ENCODE measurements at regions not wholly inside any gene's neighbourhood (a gene's known extent, or its start where the extent isn't known, plus 50 kb on each side); places are given as distances from the start of the nearest gene placed in this dataset.
A peak's percentile ranks its signal among the peaks of the same experiment; 100 is the strongest.
"Not testable (repeated sequence)": the region's sequence is repeated elsewhere in the genome, so short reads cannot be mapped to it uniquely, and the experiment has no call there.

DNA sequence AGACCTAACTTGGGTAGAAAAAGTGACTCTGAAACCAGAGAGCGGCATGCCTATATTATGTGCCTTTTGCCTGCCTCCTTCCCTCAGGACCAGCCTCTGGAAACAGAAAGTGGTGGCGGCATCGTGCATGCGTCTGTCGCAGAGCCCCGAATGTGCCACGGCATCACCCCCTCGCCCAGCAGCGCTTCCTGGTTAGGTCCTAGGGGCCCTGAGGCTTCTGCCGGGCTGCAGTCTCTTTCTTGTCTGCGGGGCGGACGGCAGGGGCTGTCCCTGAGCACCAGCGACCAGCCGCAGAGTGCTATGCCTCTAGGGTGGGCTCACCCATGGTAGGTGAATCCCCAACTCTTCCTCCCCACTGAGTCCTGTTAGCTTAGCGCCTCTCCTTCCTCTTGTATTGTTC lies 68.7 kb downstream of the VSIG4 start:
- Histone ChIP-seq H3K27me3 (ENCODE audit: low read length) (no peaks in the 10 kb centered on the region), H3K36me3 (ENCODE audit: insufficient read depth, low read length) (no peaks in the 10 kb centered on the region), H3K9me2 (replicated peaks; ENCODE audit: insufficient read depth, low read length) (no peaks in the 10 kb centered on the region), H3K4me2 (ENCODE audit: low read depth, low read length, poor library complexity, severe bottlenecking) (no peak overlapping the region), H3K9ac (ENCODE audit: low read length) (no peak overlapping the region), H4K20me1 (ENCODE audit: insufficient read depth, low read depth, low read length) (no peaks in the 10 kb centered on the region), H2AFZ (ENCODE audit: low read length) (no peak overlapping the region), H3K79me2 (ENCODE audit: low read length) (no peaks in the 10 kb centered on the region), H3K4me1 (ENCODE audit: low read length) (no peaks in the 10 kb centered on the region), H3K9me3 (ENCODE audit: low read length) (no peaks in the 10 kb centered on the region), H3K4me3 (ENCODE audit: low read length) (no peak overlapping the region), H3K27ac (ENCODE audit: low read length) (no peak overlapping the region)
- no peak for DNase-seq

DNA sequence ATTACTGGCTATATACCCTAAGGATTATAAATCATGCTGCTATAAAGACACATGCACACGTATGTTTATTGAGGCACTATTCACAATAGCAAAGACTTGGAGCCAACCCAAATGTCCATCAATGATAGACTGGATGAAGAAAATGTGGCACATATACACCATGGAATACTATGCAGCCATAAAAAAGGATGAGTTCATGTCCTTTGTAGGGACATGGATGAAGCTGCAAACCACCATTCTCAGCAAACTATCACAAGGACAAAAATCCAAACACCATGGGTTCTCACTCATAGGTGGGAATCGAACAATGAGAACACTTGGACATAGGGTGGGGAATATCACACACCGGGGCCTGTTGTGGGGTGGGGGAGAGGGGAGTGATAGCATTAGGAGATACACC lies 72.7 kb downstream of the VSIG4 start:
- not testable (repeated sequence) for H3K4me1 ChIP-seq (ENCODE audit: low read length)

DNA sequence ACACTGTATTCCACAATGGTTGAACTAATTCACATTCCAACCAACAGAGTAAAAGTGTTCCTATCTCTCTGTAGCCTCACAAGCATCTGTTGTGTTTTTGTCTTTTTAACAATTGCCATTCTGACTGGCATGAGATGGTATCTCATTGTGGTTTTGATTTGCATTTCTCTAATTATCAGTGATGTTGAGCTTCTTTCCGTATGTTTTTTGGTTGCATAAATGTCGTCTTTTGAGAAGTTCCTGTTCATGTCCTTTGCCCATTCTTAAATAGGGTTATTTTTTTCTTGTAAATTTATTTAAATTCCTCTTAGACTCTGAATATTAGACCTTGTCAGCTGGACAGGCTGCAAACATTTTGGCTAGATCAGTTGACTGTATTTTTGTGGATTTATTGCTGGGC lies 78.2 kb downstream of the VSIG4 start:
- Histone ChIP-seq H3K79me2 (ENCODE audit: low read length) (no peaks in the 10 kb centered on the region), H3K4me2 (ENCODE audit: low read depth, low read length, poor library complexity, severe bottlenecking) (no peak overlapping the region), H4K20me1 (ENCODE audit: insufficient read depth, low read depth, low read length) (no peaks in the 10 kb centered on the region), H3K36me3 (ENCODE audit: insufficient read depth, low read length) (no peaks in the 10 kb centered on the region), H3K9me2 (replicated peaks; ENCODE audit: insufficient read depth, low read length) (no peaks in the 10 kb centered on the region), H3K4me3 (ENCODE audit: low read length) (no peak overlapping the region), H2AFZ (ENCODE audit: low read length) (no peak overlapping the region), H3K27ac (ENCODE audit: low read length) (no peak overlapping the region), H3K4me1 (ENCODE audit: low read length) (no peaks in the 10 kb centered on the region), H3K27me3 (ENCODE audit: low read length) (no peaks in the 10 kb centered on the region), H3K9me3 (ENCODE audit: low read length) (peaks cover 7% of the 10 kb centered on the region; the same call in 1 of the 2 replicates), H3K9ac (ENCODE audit: low read length) (no peak overlapping the region)
- no peak for DNase-seq

More for the DNA sequence above, 72.7 kb downstream of the VSIG4 start:
- not testable (repeated sequence) for DNase-seq; H3K36me3 ChIP-seq (ENCODE audit: insufficient read depth, low read length); H3K9me2 ChIP-seq (replicated peaks; ENCODE audit: insufficient read depth, low read length); H3K4me2 ChIP-seq (ENCODE audit: low read depth, low read length, poor library complexity, severe bottlenecking); H3K9ac ChIP-seq (ENCODE audit: low read length); H3K27me3 ChIP-seq (ENCODE audit: low read length); H3K27ac ChIP-seq (ENCODE audit: low read length); H2AFZ ChIP-seq (ENCODE audit: low read length); H4K20me1 ChIP-seq (ENCODE audit: insufficient read depth, low read depth, low read length); H3K79me2 ChIP-seq (ENCODE audit: low read length); H3K4me3 ChIP-seq (ENCODE audit: low read length); H3K9me3 ChIP-seq (ENCODE audit: low read length)

DNA sequence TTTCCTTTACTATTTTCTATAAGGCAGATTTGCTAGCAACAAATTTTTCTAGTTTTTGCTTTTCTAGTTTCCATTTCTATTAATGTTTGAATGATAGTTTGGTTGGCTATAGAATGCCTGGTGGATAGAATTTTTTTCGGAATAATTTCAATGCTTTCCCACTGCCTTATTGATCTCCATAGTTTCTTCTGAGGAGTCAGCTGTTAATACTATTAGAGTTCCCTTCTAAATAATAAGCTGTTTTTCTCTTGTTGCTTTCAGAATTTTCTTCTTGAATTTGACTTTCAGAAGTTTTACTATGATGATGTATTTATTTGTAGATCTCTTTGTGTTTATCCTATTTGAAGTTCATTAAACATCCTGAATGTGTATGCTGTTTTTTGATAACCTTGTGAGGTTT lies 91.8 kb downstream of the VSIG4 start:
- H3K79me2 ChIP-seq (ENCODE audit: low read length), result no peaks in the 10 kb centered on the region
- H4K20me1 ChIP-seq (ENCODE audit: insufficient read depth, low read depth, low read length), result no peaks in the 10 kb centered on the region
- H3K27ac ChIP-seq (ENCODE audit: low read length), result no peak overlapping the region
- H3K36me3 ChIP-seq (ENCODE audit: insufficient read depth, low read length), result no peaks in the 10 kb centered on the region
- no peak overlapping the region for H3K4me2 ChIP-seq (ENCODE audit: low read depth, low read length, poor library complexity, severe bottlenecking)
- 0 out of 2 replicates have a peak, but pooled peaks cover 4% of the 10 kb centered on the region for H3K9me3 ChIP-seq (ENCODE audit: low read length)
- no peaks in the 10 kb centered on the region for H3K9me2 ChIP-seq (replicated peaks; ENCODE audit: insufficient read depth, low read length)
- H3K4me1 ChIP-seq (ENCODE audit: low read length), result no peaks in the 10 kb centered on the region
- H3K9ac ChIP-seq (ENCODE audit: low read length), result no peak overlapping the region
- no peak overlapping the region for H2AFZ ChIP-seq (ENCODE audit: low read length)
- no peak overlapping the region for H3K4me3 ChIP-seq (ENCODE audit: low read length)
- DNase-seq, result no peak
- H3K27me3 ChIP-seq (ENCODE audit: low read length), result no peaks in the 10 kb centered on the region

DNA sequence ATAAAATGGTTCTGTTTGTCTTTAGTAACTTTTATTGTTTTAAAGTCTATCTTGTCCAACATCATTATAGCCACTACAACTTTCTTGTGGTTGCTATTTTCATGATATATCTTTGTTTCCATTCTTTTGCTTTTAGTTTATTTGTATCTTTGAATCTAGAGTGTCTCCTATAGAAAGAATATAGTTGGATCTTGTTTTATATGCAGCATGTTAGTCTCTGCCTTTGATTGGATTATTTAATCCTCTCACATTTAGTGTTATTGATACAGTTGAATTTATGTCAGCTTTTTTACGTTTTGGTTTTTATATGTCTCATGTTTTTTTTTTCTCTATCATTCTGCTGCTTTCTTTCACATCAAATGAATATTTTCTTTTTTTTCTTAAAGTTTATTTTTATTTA lies 98.1 kb downstream of the VSIG4 start:
- H3K4me2 ChIP-seq (ENCODE audit: low read depth, low read length, poor library complexity, severe bottlenecking), result no peak overlapping the region
- H3K9me2 ChIP-seq (replicated peaks; ENCODE audit: insufficient read depth, low read length), result no peaks in the 10 kb centered on the region
- no peaks in the 10 kb centered on the region for H3K36me3 ChIP-seq (ENCODE audit: insufficient read depth, low read length)
- H3K79me2 ChIP-seq (ENCODE audit: low read length), result no peaks in the 10 kb centered on the region
- H3K4me1 ChIP-seq (ENCODE audit: low read length), result no peaks in the 10 kb centered on the region
- H3K9me3 ChIP-seq (ENCODE audit: low read length), result 0 out of 2 replicates have a peak, but pooled peaks cover 4% of the 10 kb centered on the region
- no peak overlapping the region for H3K4me3 ChIP-seq (ENCODE audit: low read length)
- no peak overlapping the region for H2AFZ ChIP-seq (ENCODE audit: low read length)
- no peak overlapping the region for H3K9ac ChIP-seq (ENCODE audit: low read length)
- no peak overlapping the region for H3K27ac ChIP-seq (ENCODE audit: low read length)
- H4K20me1 ChIP-seq (ENCODE audit: insufficient read depth, low read depth, low read length), result no peaks in the 10 kb centered on the region
- DNase-seq, result no peak
- H3K27me3 ChIP-seq (ENCODE audit: low read length), result no peaks in the 10 kb centered on the region

DNA sequence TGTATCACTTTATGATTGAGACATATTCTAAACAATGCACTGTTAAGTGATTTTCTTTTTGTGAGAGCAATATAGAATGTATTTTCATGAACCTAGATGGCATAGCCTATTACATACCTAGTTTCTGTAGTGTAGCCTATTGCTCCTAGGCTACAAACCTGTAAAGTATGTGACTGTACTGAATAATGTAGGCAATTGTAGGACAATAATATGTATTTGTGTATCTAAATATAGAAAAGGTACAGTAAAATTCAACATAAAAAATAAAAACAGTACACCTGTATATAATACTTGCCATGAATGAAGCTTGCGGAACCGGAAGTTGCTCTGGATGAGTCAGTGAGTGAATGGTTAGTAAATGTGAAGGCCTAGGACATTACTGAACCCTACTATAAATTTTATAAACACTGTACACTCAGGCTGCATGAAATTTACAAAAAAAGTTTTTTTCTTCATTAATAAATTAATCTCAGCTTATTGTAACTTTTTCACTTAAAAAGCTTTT lies 106.7 kb downstream of the VSIG4 start:
- H4K20me1 ChIP-seq (ENCODE audit: insufficient read depth, low read depth, low read length), result no peaks in the 10 kb centered on the region
- H3K36me3 ChIP-seq (ENCODE audit: insufficient read depth, low read length), result no peaks in the 10 kb centered on the region
- H3K79me2 ChIP-seq (ENCODE audit: low read length), result no peaks in the 10 kb centered on the region
- H3K4me1 ChIP-seq (ENCODE audit: low read length), result no peaks in the 10 kb centered on the region
- no peak overlapping the region for H3K27ac ChIP-seq (ENCODE audit: low read length)
- no peaks in the 10 kb centered on the region for H3K9me3 ChIP-seq (ENCODE audit: low read length)
- no peak for DNase-seq
- no peaks in the 10 kb centered on the region for H3K9me2 ChIP-seq (replicated peaks; ENCODE audit: insufficient read depth, low read length)
- no peak overlapping the region for H2AFZ ChIP-seq (ENCODE audit: low read length)
- H3K4me2 ChIP-seq (ENCODE audit: low read depth, low read length, poor library complexity, severe bottlenecking), result no peak overlapping the region
- H3K4me3 ChIP-seq (ENCODE audit: low read length), result no peak overlapping the region
- no peak overlapping the region for H3K9ac ChIP-seq (ENCODE audit: low read length)
- H3K27me3 ChIP-seq (ENCODE audit: low read length), result no peaks in the 10 kb centered on the region

DNA sequence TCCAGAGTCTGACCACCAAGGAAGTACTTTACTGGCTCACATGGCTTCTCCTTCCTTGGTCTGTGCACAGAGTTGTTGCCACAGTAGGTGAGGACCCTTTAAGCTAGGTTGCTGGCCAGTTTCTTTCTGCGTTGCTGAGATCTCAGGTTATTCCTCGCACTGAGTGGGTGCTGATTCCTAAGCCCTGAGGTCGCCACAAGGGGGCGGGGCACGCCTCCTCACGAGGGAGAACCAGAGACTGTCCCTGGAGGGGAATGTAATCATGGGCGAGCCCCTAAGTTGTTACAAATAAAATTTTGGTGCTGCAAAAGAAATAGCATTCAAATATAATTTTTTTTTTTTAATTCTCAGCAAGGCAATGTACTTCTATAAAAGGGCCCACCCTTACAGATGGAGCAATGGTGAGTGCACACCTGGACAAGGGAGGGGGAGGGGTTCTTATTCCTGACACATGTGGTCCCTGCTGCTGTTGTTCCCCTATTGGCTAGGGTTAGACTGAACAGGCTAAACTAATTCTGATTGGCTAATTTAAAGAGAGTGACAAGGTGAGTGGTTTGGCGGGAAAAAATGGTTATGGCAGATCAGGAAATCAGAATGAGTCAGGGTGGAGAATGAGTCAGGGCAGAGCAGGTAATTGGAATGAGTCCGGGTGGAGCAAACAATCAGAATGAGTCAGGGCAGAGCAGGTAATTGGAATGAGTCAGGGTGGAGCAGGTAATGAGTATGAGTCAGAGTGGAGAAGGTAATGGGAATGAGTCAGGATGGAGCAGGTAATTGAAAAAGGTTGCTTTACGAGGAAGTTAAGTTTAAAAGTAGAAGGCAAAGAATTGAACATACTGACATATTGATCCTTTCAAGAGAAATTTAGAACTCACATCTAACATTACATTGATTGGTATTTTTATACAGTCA lies 107.5 kb downstream of the VSIG4 start:
- no peak overlapping the region for H2AFZ ChIP-seq (ENCODE audit: low read length)
- no peak overlapping the region for H3K9ac ChIP-seq (ENCODE audit: low read length)
- H3K4me3 ChIP-seq (ENCODE audit: low read length), result no peak overlapping the region
- no peaks in the 10 kb centered on the region for H3K36me3 ChIP-seq (ENCODE audit: insufficient read depth, low read length)
- peak; percentile 68 for DNase-seq
- no peaks in the 10 kb centered on the region for H3K4me1 ChIP-seq (ENCODE audit: low read length)
- H3K9me2 ChIP-seq (replicated peaks; ENCODE audit: insufficient read depth, low read length), result no peaks in the 10 kb centered on the region
- H3K4me2 ChIP-seq (ENCODE audit: low read depth, low read length, poor library complexity, severe bottlenecking), result no peak overlapping the region
- H4K20me1 ChIP-seq (ENCODE audit: insufficient read depth, low read depth, low read length), result no peaks in the 10 kb centered on the region
- no peak overlapping the region for H3K27ac ChIP-seq (ENCODE audit: low read length)
- H3K9me3 ChIP-seq (ENCODE audit: low read length), result no peaks in the 10 kb centered on the region
- no peaks in the 10 kb centered on the region for H3K27me3 ChIP-seq (ENCODE audit: low read length)
- H3K79me2 ChIP-seq (ENCODE audit: low read length), result no peaks in the 10 kb centered on the region

DNA sequence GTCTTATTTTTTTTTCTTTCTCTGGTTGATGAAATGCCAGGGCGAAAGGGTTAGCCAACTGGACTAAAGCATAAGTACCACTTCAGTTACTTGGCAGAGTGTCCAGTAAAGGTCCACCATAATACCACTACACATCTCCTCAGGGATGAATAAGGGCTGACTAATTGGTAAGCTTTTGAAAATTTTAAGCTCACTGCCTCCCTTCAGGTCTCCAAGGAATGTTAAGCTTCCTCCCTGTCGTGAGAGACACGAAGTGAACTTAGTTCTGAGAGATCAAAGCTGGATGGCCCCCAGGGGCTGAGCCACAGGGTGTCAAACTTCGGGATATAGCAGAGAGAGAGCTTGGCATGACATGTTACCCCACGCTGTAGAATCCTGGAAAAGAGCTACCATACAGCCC lies 111.4 kb downstream of the VSIG4 start:
- H3K36me3 ChIP-seq (ENCODE audit: insufficient read depth, low read length), result no peaks in the 10 kb centered on the region
- no peaks in the 10 kb centered on the region for H4K20me1 ChIP-seq (ENCODE audit: insufficient read depth, low read depth, low read length)
- no peaks in the 10 kb centered on the region for H3K9me3 ChIP-seq (ENCODE audit: low read length)
- DNase-seq, result no peak
- H3K79me2 ChIP-seq (ENCODE audit: low read length), result no peaks in the 10 kb centered on the region
- H3K4me3 ChIP-seq (ENCODE audit: low read length), result no peak overlapping the region
- no peaks in the 10 kb centered on the region for H3K9me2 ChIP-seq (replicated peaks; ENCODE audit: insufficient read depth, low read length)
- H3K9ac ChIP-seq (ENCODE audit: low read length), result no peak overlapping the region
- no peak overlapping the region for H3K27ac ChIP-seq (ENCODE audit: low read length)
- H3K27me3 ChIP-seq (ENCODE audit: low read length), result no peaks in the 10 kb centered on the region
- no peak overlapping the region for H2AFZ ChIP-seq (ENCODE audit: low read length)
- H3K4me2 ChIP-seq (ENCODE audit: low read depth, low read length, poor library complexity, severe bottlenecking), result no peak overlapping the region
- peaks cover 12% of the 10 kb centered on the region; the same call in 1 of the 2 replicates for H3K4me1 ChIP-seq (ENCODE audit: low read length)

Data from Karpas-422 (cell line).